ENCODE measurements at regions not wholly inside any gene's neighbourhood (a gene's known extent, or its start where the extent isn't known, plus 50 kb on each side); places are given as distances from the start of the nearest gene placed in this dataset.
"Not testable (repeated sequence)": the region's sequence is repeated elsewhere in the genome, so short reads cannot be mapped to it uniquely, and the experiment has no call there.

GRCh38 chr12:25883026-25883916, 75.2 kb upstream of the RASSF8 start:
- no peak for DNase-seq (ENCODE audit: low spot score)
- intact Hi-C loops (cut with DNase I) = no loop called here

- DNase-seq (ENCODE audit: low spot score) = peak; percentile 75
- intact Hi-C loops (cut with DNase I) = no loop called here
Measured at GRCh38 chr12:25884024-25884919, 74.2 kb upstream of the RASSF8 start.

DNA sequence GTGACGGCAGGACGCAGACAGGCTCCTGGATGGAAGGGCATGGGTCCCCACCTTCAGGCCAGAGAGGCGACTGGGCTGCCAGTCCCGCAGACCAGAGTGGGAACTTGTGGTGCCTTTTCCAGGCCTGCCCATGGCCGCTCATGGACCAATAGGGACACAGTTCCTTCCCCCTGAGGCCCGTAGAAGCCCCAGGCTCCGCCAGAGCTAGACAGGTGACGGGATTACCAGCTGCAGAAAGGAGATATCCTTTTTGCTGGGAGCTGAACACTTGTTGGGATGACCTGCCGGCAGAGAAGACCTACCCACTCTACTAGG, 73.6 kb upstream of the RASSF8 start:
- DNase-seq (ENCODE audit: low spot score) = no peak
- intact Hi-C loops (cut with DNase I) = no loop called here

GRCh38 chr12:25886396-25886795, 72.1 kb upstream of the RASSF8 start:
- intact Hi-C loops (cut with DNase I) = no loop called here
- no peak for DNase-seq (ENCODE audit: low spot score)

DNA sequence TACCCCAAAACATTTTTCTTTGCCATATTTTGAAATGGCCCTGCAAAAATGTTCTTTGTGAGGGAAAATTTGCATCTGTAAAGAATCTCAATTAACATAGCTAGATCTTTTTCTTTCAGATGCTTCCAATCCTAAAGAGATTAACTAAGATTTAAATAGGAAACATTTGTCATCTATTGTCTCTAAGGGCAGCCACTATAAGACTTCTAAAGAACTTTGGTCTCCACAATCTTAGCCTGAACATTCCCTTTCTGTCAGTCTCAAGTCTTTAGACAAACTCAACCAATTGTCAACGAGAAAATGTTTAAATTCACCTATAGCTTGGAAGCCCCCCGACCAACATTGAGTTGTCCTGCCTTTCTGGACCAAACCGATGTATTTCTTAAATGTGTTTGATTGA, 71.1 kb upstream of the RASSF8 start:
- DNase-seq (ENCODE audit: low spot score) = no peak
- intact Hi-C loops (cut with DNase I) = no loop called here

- no peak for DNase-seq (ENCODE audit: low spot score)
- intact Hi-C loops (cut with DNase I) = no loop called here
Measured at GRCh38 chr12:25889185-25889584, 69.3 kb upstream of the RASSF8 start.

- not testable (repeated sequence) for DNase-seq (ENCODE audit: low spot score)
Measured at GRCh38 chr12:25891095-25891494, 67.4 kb upstream of the RASSF8 start.

DNA sequence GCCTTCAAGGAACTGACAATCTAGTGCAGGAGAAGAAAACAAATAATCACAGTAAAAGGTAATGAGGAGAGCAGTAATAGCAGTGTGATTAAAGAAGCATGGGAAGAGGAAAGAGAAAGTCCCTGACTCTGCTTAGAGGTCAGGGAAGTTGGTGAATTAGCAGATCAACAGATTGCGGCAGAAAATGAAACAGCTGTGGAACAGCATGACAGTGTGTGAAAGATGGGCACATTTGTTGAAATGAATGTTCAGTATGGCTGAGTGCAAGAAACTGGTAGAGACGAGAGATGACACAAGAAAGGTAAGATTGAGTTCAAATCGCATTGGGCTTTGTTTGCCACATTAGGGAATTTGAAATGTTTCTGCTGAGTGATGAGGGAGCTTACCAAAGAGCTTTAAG, 63.7 kb upstream of the RASSF8 start:
- no peak for DNase-seq (ENCODE audit: low spot score)
- intact Hi-C loops (cut with DNase I) = no loop called here

More at GRCh38 chr12:25891095-25891494, 67.4 kb upstream of the RASSF8 start:
- intact Hi-C loops (cut with DNase I) = not testable (repeated sequence)

DNA sequence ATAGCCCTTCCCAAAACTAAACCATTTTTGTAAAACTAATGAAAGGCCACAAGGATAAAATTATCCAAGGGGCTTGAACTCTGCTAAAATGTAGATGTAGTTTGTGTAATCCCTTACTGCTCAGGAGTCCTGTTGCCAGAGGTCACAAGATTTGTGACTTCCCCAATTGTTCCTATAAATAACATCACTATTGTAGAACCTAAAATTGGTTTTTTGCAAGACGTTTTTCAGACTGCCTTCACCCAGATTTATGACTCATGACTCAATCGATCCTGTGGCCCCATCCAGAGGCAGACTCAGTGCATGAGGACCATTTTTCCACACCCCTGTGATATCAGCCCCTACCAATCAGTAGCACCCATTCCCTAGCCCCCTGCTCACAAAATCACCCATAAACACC, 61.5 kb upstream of the RASSF8 start:
- intact Hi-C loops (cut with DNase I) = no loop called here
- DNase-seq (ENCODE audit: low spot score) = no peak

DNA sequence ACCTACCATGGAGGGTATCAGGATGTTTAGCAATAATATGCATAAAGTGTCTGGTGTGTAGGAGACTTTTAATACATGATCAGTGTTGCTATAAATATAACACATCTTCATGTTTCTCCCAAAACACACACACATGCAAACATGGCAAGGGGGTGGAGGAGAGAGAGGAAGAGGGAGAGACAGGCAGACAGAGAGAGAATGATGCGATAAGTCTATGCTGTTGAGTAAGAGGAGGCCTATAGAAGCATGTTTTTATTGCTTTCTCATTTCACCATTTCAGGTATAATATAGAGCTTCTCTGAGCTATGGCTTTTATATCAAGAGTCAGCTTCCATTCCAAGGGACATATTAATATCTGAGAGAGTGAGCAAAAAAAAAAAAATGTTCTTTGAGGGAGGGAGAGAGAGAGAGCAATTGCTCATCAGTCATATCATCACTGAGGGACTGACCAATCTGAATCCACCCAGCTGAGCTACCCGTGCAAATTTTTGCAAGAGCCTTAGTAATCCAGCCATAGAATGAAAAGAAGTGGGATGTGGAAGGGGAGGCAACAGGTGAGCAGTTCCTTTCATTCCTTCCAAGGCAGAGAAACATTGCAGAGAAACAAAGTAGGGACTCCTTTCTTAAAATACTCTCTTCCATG, 54.8 kb upstream of the RASSF8 start:
- intact Hi-C loops (cut with DNase I) = no loop called here
- no peak for DNase-seq (ENCODE audit: low spot score)

DNA sequence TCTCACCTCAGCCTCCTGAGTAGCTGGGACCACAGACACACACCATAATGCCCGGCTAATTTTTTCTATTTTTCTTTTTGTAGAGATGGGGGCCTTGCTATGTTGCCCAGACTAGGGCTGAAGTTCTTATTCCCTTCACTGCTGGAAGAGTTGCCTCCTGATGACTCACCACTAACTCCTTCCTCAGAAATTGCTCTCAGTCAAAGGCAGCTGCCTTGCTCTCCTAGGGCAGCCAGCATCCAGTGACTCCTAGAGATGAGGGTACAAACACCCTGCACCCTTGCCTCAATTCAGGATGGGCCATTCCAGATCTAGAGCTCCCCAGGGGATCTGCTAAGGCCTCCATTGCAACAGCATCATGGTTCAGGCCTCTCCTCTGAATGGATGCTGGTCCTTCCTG, 54.0 kb upstream of the RASSF8 start:
- intact Hi-C loops (cut with DNase I) = no loop called here
- DNase-seq (ENCODE audit: low spot score) = no peak

DNA sequence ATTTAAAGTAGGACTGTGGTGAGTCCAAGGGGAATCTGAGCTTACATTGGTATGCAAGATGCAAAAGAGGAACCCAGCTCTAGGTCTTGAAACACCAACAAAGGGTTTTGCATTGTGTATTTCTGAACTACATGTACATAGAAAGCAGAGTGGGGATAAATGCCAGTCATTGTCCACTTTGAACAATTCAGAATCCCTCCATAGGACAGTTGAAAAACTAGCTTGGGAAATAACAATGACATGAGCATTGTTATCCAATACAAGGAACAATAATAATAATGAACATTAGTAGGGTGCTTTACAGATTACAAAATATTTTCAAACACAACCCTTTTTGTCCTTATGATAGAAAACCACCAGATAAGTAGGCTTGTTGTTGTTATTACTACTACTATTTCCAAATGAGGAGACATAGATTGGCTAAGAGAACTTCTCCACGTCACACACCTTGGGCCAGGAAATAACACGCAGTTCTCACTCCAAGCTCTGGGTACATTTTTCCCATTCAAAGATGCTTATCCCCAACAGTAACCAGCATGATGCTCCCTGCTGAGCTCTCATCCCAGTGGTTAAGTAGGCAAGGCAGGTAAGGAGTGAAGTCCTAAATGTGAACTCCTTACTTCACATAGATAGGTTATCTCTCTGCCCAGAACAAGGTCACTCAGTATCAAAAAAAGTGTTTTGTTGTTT, 51.7 kb upstream of the RASSF8 start:
- DNase-seq (ENCODE audit: low spot score) = no peak
- intact Hi-C loops (cut with DNase I) = no loop called here

Small RNA genes lying in the stretch of these regions (microRNA-seq; reads per million reads assigned to microRNA genes)
- gene MIR4302 (ENCODE audit: borderline microRNAs expressed in 2 of 2) = 0 reads per million in 2 donors
